ENCODE measurements at regions not wholly inside any gene's neighbourhood (a gene's known extent, or its start where the extent isn't known, plus 50 kb on each side); places are given as distances from the start of the nearest gene placed in this dataset.

DNA sequence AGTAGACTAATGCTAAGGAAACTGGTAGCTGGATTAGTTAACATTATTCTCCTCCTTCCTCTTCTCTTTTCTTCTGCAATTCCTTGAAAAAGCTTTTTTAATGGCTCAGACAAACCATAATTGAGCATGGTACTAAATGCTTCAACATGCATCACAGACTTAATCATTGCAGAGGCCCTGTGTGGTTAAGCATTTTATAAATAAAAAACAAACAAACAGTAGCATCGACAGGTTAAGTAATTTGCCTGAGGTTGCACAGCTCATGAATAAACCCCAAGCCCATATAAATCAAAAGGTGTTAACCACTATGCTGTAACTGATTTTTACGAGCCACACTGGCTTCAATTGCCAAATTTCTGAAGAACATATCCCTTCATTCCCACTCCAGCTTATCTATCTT, 462.1 kb downstream of the LMO4 start:
- no peak for DNase-seq

GRCh38 chr1:87791931-87792740, 463.5 kb downstream of the LMO4 start:
- DNase-seq: no peak

DNA sequence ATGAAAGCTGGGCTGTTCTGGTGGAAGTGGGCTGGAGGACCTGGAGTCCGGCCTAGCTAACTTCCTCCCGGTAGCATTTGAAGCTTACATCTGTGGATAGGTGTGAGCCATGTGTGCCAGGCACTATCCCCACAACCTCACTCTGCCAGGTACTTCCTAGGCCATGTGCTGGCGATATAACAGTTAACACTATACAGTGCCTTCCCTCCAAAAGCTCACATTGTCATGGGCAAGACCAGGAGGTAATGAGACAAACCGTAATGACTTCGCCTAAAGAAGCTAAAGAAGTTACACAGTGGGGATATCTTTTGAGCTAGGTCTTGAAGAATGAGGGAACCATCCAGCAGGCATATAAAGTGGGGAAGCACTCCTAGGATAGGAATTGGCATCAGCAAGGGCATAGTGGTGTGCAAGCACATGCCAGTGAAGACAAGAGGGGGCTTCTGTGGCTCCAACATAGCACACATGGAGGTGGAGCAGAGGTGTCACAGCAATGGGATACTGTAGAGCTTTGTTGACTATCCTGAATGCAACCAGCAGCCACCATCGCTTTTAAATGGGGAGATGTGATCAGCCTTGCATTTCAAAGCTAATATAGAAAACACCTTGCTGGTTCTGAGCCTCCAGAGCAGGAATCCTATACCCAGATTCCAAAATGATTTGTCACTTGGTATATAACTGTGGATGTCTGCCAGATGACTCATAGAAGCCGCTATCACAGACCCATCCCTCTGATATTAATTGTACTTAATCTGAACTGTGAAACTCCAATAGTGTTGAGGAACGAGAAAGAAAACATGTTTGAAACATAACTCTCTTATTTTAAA, 466.3 kb downstream of the LMO4 start:
- DNase-seq: no peak

- no peak for DNase-seq
These were observed 467.1 kb downstream of the LMO4 start for GRCh38 chr1:87795615-87796337.

DNA sequence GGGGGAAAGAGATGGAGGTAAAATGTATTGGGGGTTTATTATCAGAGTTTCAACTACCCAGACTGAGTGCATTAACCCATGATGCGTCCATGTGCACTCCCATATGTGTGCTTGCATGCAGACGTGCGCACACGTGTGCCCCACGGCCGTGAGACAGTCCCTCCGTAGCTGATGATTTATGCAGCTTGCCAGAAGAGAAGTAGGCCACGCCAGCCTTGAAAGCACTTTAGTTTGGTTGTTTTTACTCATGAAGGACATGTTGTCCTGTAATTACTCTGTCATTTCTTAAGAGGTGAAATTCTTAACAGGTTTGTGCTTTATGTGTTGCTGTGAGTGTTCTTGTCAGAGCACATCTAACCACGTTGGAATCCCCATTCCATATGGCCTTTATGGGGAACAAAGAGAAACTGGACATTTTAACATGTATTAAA, 467.8 kb downstream of the LMO4 start:
- DNase-seq: no peak

DNA sequence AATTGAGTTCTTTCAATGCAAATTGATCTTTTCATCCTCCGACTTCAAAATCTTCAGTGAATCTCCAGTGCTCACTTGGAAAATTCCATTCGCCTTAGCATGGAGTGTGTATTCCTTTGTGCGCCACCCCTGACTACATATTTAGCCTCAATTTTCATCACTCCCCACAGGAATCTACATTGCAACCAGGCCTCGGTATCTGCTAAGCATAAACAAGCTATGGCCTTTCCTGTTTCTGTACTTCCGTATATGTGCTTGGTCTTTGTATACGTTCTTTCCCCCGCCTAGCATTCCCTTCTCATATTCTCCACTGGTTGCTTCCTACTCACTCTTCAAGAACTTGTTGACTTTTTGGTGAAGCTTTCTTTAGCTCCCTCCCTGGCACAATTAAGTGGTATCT, 470.8 kb downstream of the LMO4 start:
- DNase-seq: no peak

GRCh38 chr1:87800006-87800405, 471.3 kb downstream of the LMO4 start:
- no peak for DNase-seq

DNA sequence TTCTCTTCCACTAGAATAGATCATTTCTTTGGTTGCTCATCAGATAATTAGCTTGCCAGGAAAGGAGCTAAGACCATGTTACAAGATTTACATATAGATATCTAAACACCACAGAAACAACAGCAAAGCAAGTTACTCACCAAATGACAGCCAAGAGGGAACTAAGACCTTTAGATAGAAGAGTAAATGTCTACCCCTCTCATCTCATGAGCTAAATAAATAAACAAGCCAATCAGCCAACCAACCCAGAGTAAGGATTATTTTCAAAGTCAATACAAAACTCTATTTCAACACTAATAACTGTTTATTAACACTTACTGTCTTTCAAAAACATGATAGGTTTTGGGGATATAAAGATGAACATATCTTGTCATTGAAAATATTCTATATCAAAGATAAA, 474.7 kb downstream of the LMO4 start:
- DNase-seq: no peak

DNA sequence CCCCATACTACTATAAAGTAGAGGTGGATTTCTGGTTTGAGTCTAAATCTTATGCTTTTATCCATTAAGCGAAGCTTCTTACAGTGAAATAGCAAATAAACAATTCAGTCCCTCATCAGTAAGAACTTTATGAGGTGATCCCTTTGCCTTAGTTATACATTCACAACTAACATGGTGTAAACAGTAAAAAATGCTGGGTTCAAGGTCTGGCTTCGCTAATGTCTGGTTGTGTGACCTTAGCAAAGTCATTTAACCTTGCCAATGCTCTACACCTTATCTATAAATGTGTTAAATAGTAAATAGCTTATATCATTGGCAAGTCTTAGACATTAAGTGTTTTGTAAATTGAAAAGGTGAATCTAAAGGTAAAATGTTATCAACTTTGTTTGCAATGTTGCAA, 475.4 kb downstream of the LMO4 start:
- no peak for DNase-seq

DNA sequence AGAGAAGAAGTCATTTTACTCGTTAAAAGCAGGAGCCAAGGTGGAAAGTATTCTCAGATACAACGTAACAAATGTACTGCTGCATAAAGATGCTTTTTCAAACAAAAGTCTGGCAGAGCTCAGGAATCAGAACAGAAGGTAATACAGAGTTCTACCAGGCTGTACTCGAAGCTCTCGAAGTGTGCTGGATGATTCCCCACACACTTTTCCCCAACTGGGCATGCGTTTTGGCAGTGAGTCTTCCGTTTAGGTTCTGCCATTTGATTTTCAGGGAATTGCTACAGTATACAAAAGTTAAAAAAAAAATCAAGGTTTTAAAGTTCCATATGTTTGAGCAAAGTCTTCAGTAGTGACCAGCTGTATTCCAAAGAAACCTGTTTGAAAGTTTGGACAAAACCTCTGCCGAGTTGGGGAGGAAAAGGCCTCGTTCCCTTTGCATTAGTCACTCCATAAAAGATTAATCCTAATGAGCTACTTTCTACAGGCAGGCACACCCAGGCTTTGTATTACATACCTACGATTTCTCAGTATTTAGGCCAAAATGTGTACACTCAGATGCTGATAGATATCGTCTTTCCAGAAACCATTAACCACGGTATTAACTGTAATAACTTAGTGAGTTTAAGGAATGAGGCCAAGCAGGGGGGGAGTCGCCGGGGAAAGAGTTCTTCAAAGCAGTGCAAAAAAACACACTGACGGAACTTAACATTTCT, 477.1 kb downstream of the LMO4 start:
- no peak for DNase-seq

DNA sequence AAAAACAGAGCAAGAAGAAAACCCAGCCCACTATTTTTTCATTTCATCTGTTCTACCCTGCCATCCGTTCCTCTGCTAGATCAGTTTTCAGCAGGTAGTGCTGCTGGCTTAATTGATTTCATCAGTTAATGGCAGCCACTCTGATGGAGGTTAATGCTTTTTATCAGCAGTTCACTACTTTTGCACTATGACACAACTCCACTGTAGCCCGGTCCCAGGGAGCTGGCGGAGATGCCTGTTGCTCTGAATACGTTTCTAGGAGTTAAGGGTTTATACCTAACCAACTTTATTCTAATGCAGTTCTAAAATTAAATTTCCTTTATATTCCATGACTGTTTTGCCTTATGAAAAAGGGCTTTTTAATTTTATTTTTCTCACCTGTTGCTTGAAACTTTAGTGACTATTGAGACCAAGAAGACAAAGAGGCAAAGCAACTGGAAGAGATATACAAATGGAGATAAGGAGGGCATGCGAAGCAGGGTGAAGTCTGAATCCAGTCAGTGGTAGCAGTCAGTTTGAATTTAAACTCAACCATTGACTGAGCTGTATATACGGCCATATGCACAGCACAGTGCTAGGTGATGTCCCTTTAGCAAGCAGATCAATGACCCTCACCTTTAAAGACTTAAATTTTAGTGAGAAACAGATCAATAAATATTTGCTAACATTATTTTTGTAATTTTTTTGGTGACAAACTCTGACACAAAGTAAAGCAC, 477.9 kb downstream of the LMO4 start:
- no peak for DNase-seq

DNA sequence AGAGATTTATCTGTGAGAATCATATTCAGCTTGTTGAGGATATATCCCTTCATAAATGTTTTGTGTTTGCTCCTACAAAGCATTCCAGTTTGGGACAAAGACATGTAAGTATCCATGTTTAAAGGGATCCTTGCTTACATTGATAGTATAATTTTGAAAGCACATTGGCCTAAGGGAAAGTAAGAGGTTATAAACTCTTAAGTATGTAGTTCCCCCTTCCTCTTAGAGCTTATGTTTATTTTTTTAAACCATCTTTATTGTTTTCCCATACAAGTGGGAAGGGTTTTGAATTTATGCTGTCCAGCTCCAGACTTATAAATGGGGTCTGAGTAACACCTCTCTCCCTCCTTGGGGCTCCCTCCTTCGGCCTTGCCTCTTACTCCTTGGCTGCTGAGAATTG, 481.5 kb downstream of the LMO4 start:
- DNase-seq: no peak

GRCh38 chr1:87812871-87813577, 484.3 kb downstream of the LMO4 start:
- DNase-seq: no peak

GRCh38 chr1:87814573-87814972, 485.9 kb downstream of the LMO4 start:
- DNase-seq: no peak

DNA sequence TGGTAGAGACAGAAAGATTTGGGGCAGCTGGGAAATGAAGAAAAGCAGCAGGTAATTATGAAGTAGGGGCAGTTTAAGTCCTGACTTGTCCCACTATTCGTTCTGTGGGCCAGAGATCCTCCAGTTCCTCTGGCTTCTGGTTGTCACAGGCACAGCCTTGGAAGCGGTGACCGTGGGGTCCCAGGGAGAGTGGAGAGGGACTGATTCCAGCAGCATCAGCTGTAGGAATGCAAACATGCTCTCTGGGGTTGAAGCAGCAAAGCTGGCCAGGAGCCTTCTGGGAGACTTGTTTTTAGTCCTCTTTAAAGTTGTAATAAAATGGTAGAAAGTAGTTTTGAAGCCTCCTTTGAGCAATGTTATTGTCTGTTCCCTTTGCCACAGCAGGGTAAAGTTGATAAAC, 488.0 kb downstream of the LMO4 start:
- no peak for DNase-seq

DNA sequence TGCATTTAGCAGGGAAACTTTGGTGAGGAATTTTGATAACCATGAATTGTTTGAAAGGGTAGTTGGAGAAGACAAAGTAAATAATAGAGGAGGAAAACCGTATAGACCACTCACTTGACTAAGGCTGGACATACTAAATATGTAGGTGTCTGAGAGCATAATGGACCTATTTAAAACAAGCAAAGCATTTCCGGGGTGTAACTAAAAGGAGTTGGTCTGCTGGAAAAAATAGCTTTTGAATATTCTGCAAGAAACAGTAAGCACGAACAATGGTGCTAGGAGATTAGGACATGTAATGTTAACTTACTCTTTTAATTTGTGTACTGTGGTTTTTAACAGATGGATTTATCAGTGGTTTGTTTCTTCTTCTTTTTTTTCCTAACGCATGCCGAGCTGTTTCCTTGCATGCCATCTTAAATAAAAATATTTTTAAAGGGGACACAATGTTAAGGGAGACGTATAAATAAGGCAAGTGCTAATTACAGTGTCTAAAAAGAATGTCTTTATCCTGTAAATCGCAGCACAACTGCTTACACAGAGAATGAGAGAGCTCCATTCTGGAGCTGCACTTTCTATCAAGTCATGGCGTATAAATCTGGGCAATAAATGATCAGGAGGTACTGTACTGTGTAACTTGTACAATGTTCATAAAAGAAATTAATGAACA, 492.1 kb downstream of the LMO4 start:
- no peak for DNase-seq

- no peak for DNase-seq
These were observed 492.6 kb downstream of the LMO4 start for GRCh38 chr1:87821335-87821697.

DNA sequence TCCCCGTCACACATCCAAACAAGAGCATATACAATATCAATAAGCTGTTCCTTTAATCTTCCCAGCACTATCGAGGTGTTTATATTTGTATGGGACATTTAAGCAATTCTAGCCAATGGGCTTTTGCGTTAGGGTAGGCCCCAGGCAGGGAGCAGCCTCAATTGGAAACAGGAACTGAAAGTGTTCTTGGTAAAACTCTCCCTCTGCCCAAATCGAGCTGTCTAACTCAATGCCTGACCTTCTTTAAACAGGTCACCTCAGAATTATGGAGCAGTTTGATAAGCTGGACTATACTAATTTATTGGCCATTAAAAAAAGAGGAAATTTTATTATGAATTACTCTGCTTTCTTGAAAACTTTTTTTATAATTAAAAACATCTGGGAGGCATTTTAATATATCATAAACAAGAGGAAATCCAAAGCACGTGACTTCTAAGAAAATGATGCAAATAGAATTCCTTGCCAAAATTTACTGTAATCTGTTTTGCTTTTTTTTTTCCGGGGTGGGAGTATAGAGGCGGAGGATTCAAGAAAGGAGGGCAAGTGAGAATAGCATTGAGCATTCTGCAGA, 498.1 kb downstream of the LMO4 start:
- DNase-seq: peak; percentile 22

- DNase-seq: no peak
These were observed 500.7 kb downstream of the LMO4 start for GRCh38 chr1:87829360-87829759.

- no peak for DNase-seq
These were observed 501.8 kb downstream of the LMO4 start for GRCh38 chr1:87830432-87830978.
